OCI-LY3 (cell line): ENCODE measurements at regions not wholly inside any gene's neighbourhood (a gene's known extent, or its start where the extent isn't known, plus 50 kb on each side); places are given as distances from the start of the nearest gene placed in this dataset.

ENCODE experiments used
- EZH2phosphoT487 ChIP-seq: fragments of 200-600 bp; shearing (Covaris generic); IDR thresholded peaks from 2 replicates; pipeline ENCODE4 v1.6.1; 2018; ENCODE audit warnings: antibody characterized with exemption, mixed run types, low read depth
- TF ChIP-seq, protein P1 (sequence below): fragments of 200-600, 300-600 bp; sonication (generic); IDR thresholded peaks from 2 replicates; pipeline ENCODE4 v1.5.1; 2014; ENCODE audit warnings: antibody characterized with exemption, low read length, low read depth

DNA sequence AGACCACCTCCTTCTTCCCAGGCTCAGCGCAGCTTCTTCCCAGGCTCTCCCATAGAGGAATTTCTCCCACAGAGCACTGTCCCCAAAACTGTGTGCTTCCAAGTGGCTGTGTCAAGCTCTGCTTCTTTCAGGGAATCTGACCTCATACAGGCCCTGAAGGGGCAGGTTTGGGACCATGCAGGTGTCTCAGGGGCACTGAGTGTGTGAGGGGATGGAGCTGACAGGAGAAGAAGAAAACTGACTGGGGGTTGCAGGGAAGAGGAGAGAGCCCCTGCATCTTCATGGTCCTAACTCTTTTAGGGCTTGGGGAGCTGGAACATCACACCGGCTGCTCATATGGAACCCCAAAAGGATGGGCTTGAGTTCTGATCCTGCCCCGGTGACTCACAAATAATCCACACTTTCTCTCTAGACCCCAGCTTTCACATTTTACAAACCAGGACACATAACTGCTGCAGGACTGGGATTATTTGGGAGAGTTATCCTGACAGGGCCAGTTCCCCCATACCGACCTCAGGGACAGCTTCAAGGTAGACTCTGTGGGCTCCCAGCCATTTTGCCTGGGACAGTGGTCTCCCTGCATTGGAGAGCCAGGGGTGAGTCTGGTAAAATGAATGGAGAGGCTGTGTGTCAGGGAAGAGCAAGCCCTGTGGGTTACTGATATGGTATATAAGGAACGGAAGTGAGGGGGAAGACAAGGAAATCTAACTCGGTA lies 316.1 kb downstream of the TLE3 start:
- TF ChIP-seq, protein P1, sequence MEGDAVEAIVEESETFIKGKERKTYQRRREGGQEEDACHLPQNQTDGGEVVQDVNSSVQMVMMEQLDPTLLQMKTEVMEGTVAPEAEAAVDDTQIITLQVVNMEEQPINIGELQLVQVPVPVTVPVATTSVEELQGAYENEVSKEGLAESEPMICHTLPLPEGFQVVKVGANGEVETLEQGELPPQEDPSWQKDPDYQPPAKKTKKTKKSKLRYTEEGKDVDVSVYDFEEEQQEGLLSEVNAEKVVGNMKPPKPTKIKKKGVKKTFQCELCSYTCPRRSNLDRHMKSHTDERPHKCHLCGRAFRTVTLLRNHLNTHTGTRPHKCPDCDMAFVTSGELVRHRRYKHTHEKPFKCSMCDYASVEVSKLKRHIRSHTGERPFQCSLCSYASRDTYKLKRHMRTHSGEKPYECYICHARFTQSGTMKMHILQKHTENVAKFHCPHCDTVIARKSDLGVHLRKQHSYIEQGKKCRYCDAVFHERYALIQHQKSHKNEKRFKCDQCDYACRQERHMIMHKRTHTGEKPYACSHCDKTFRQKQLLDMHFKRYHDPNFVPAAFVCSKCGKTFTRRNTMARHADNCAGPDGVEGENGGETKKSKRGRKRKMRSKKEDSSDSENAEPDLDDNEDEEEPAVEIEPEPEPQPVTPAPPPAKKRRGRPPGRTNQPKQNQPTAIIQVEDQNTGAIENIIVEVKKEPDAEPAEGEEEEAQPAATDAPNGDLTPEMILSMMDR: no peak
- TF ChIP-seq EZH2phosphoT487: no peak
